Keratinocyte (primary cell): ENCODE measurements at regions not wholly inside any gene's neighbourhood (a gene's known extent, or its start where the extent isn't known, plus 50 kb on each side); places are given as distances from the start of the nearest gene placed in this dataset.
A peak's percentile ranks its signal among the peaks of the same experiment; 100 is the strongest.

ENCODE experiments used
- DNase-seq: peaks from one replicate; pipeline ENCODE4 v3.0.0-alpha.2; 2011; ENCODE audit warnings: low read depth, missing footprints, low spot score
- FAIRE-seq: peaks from 2 replicates; lab custom pipeline; 2011; peaks lifted over from hg19 to GRCh38; lab: Jason Lieb, UNC
- H2AFZ ChIP-seq: 2 replicates; pipeline ENCODE4 v1.6.0; 2012; ENCODE audit warnings: low read length, control low read depth, inconsistent platforms; ENCODE audit not compliant: control insufficient read depth
- H3K27ac ChIP-seq: 2 replicates; pipeline ENCODE4 v1.5.1; 2011; ENCODE audit warnings: low read length; ENCODE audit not compliant: control insufficient read depth, insufficient read depth
- H3K27me3 ChIP-seq: 3 replicates; pipeline ENCODE4 v1.6.0; 2011; ENCODE audit warnings: low read length; ENCODE audit not compliant: control insufficient read depth, insufficient read depth; ENCODE audit errors: extremely low read depth
- H3K36me3 ChIP-seq, 2 experiments: 2 replicates in 1 of 2; 3 replicates in 1 of 2; pipeline ENCODE4 v1.5.1; 2011; ENCODE audit warnings: low read length in 2 of 2, mild to moderate bottlenecking in 1 of 2; ENCODE audit not compliant: control insufficient read depth in 2 of 2, insufficient read depth in 2 of 2; ENCODE audit errors: extremely low read depth in 1 of 2
- H3K4me1 ChIP-seq: 3 replicates; pipeline ENCODE4 v1.5.1; 2011; ENCODE audit warnings: low read length; ENCODE audit not compliant: control insufficient read depth, insufficient read depth; ENCODE audit errors: extremely low read depth
- H3K4me2 ChIP-seq: 3 replicates; pipeline ENCODE4 v1.6.0; 2011; ENCODE audit warnings: low read depth, low read length; ENCODE audit not compliant: control insufficient read depth, insufficient read depth; ENCODE audit errors: extremely low read depth
- H3K4me3 ChIP-seq, 3 experiments: fragments of 200-600 bp in 1 of 3; sonication (generic) in 1 of 3; 2 replicates in 2 of 3; 3 replicates in 1 of 3; pipeline ENCODE4 v1.5.1; 2011 to 2016; ENCODE audit warnings: low read length in 3 of 3, mild to moderate bottlenecking in 3 of 3, control low read depth in 2 of 3, inconsistent platforms in 1 of 3, low read depth in 1 of 3, mixed read lengths in 1 of 3, mixed run types in 1 of 3, moderate library complexity in 1 of 3; ENCODE audit not compliant: control insufficient read depth in 2 of 3, insufficient read depth in 2 of 3; ENCODE audit errors: extremely low read depth in 1 of 3
- H3K79me2 ChIP-seq: 2 replicates; pipeline ENCODE4 v1.6.0; 2012; ENCODE audit warnings: low read length; ENCODE audit not compliant: control insufficient read depth, insufficient read depth
- H3K9ac ChIP-seq: 3 replicates; pipeline ENCODE4 v1.6.0; 2011; ENCODE audit warnings: low read length; ENCODE audit not compliant: control insufficient read depth, insufficient read depth; ENCODE audit errors: extremely low read depth
- H3K9me1 ChIP-seq: 3 replicates; pipeline ENCODE4 v1.6.0; 2011; ENCODE audit warnings: low read length; ENCODE audit not compliant: control insufficient read depth, insufficient read depth; ENCODE audit errors: extremely low read depth
- H3K9me3 ChIP-seq: 2 replicates; pipeline ENCODE4 v1.5.1; 2012; ENCODE audit warnings: low read depth, low read length; ENCODE audit not compliant: control insufficient read depth
- H4K20me1 ChIP-seq: 3 replicates; pipeline ENCODE4 v1.6.0; 2011; ENCODE audit warnings: low read length; ENCODE audit not compliant: control insufficient read depth, insufficient read depth; ENCODE audit errors: extremely low read depth
- CTCF ChIP-seq, 3 experiments: IDR thresholded peaks in 1 of 3; conservative IDR thresholded peaks in 1 of 3; optimal IDR thresholded peaks in 1 of 3; 2 replicates in 2 of 3; 3 replicates in 1 of 3; pipeline versions ENCODE3 to v1.5.1; 2011; ENCODE audit warnings: low read length in 3 of 3, mild to moderate bottlenecking in 3 of 3, moderate library complexity in 2 of 3, control low read depth in 1 of 3, inconsistent platforms in 1 of 3; ENCODE audit not compliant: insufficient read depth in 2 of 3; ENCODE audit errors: extremely low read depth in 1 of 3
- EZH2 ChIP-seq: IDR thresholded peaks from one replicate; pipeline ENCODE4 v1.6.1; 2012; ENCODE audit warnings: inconsistent platforms, mild to moderate bottlenecking, low read length, moderate library complexity
- dilution Hi-C: fragments of 300-500 bp; cut with MboI; formaldehyde crosslinking; loops from one replicate; pipeline ENCODE4 v1.7.0; 2020; ENCODE audit warnings: low sequenced_read_pairs; ENCODE audit not compliant: extremely low pct_ligation_motif_present

- H3K27me3 ChIP-seq, result peaks cover 32% of the 10 kb centered on the region
- no peaks in the 10 kb centered on the region for H3K79me2 ChIP-seq
- H3K4me1 ChIP-seq, result no peaks in the 10 kb centered on the region
- no peaks in the 10 kb centered on the region for H3K9me1 ChIP-seq
- H3K4me2 ChIP-seq, result no peak overlapping the region
- H3K9me3 ChIP-seq, result no peaks in the 10 kb centered on the region
- no peak overlapping the region for H3K4me3 ChIP-seq
- DNase-seq (no peak), FAIRE-seq (no peak)
- no peak for TF ChIP-seq EZH2
- no peak for TF ChIP-seq CTCF (optimal IDR thresholded peaks at IDR 0.05 in 1 of 3, IDR thresholded peaks at IDR 0.05 in 1 of 3, conservative IDR thresholded peaks at IDR 0.05 in 1 of 3; ENCODE audit: extremely low read depth in 1 of 3, insufficient read depth in 2 of 3, low read length in 3 of 3)
- H3K27ac ChIP-seq, result no peak overlapping the region
- H3K36me3 ChIP-seq, result no peaks in the 10 kb centered on the region
- H2AFZ ChIP-seq, result no peak overlapping the region
- H3K9ac ChIP-seq, result no peak overlapping the region
- H4K20me1 ChIP-seq, result peaks cover 3% of the 10 kb centered on the region
- dilution Hi-C loops, result no loop called here
These were observed 142.8 kb upstream of the COL5A1 start for GRCh38 chr9:134498814-134499166.

- Histone ChIP-seq H3K4me1 (no peaks in the 10 kb centered on the region), H2AFZ (no peak overlapping the region), H3K4me2 (no peak overlapping the region), H3K27me3 (peaks cover 32% of the 10 kb centered on the region), H3K27ac (no peak overlapping the region), H3K4me3 (no peak overlapping the region), H3K9me3 (no peaks in the 10 kb centered on the region), H4K20me1 (peaks cover 4% of the 10 kb centered on the region), H3K9ac (no peak overlapping the region), H3K79me2 (no peaks in the 10 kb centered on the region), H3K36me3 (no peaks in the 10 kb centered on the region), H3K9me1 (no peaks in the 10 kb centered on the region)
- dilution Hi-C loops, result no loop called here
- FAIRE-seq (no peak), DNase-seq (no peak)
- TF ChIP-seq CTCF (optimal IDR thresholded peaks at IDR 0.05 in 1 of 3, IDR thresholded peaks at IDR 0.05 in 1 of 3, conservative IDR thresholded peaks at IDR 0.05 in 1 of 3; ENCODE audit: extremely low read depth in 1 of 3, insufficient read depth in 2 of 3, low read length in 3 of 3) (no peak), EZH2 (peak; percentile 66)
These were observed 140.5 kb upstream of the COL5A1 start for GRCh38 chr9:134500931-134501760.
